ENCODE measurements at regions not wholly inside any gene's neighbourhood (a gene's known extent, or its start where the extent isn't known, plus 50 kb on each side); places are given as distances from the start of the nearest gene placed in this dataset.
"Not testable (repeated sequence)": the region's sequence is repeated elsewhere in the genome, so short reads cannot be mapped to it uniquely, and the experiment has no call there.

DNA sequence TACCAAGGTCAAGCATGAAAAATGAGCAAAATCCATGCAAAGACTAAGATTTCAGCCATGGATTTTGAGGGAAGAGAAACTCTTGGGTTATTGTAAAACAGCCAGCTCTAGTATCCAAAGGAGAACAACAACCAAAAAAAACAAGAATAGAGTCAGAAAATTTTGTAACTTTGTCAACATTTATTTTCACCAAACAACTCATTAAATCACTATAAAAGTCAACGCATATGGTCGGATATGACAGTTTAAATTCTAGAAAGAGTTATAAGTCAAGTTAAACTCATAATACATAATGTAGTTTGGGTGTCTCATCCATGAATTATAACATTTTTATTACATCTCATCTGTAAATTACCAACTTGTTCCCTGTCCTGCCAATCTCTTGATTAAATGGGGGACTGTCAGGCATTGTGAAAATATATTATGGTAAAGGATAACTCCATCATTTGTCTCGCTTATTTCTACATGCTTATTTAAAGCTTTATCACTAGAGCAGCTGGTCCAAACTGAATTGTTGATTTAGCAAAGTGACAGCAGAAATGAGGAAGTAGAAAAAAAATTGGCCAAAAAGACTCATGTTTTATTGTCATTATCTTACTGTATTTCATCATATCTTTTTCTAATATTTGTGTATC is 224.8 kb upstream of the NOCT start:
- no peak for DNase-seq

- no peak for DNase-seq
These were observed 225.8 kb upstream of the NOCT start for GRCh38 chr4:138789796-138790195.

- no peak for DNase-seq
These were observed 226.7 kb upstream of the NOCT start for GRCh38 chr4:138788857-138789256.

- no peak for DNase-seq
These were observed 227.3 kb upstream of the NOCT start for GRCh38 chr4:138788267-138788790.

GRCh38 chr4:138779761-138780160 is 235.8 kb upstream of the NOCT start:
- DNase-seq, result not testable (repeated sequence)

GRCh38 chr4:138775890-138776289 is 239.7 kb upstream of the NOCT start:
- DNase-seq, result no peak

- no peak for DNase-seq
These were observed 240.1 kb upstream of the NOCT start for GRCh38 chr4:138775489-138775888.

DNA sequence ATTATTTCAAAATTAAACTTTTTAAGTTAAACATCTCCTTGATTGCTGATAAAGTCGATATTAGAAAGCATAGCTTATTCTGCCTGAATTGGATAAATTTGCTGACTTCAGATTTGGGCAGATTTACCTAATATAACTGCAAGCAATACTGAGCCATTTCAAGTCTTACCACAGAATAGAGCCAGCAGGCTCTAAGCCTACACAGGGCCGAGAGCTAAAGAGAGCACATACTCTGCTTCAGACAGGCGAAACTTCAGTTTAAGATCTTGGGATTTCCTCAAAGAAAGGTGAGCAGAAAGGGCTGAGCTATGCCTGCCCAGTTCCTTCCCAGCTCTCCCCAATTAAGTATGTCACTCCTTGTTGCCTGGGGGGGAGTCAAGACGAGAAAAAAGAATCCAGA is 240.6 kb upstream of the NOCT start:
- no peak for DNase-seq

GRCh38 chr4:138774125-138774524 is 241.5 kb upstream of the NOCT start:
- not testable (repeated sequence) for DNase-seq

DNA sequence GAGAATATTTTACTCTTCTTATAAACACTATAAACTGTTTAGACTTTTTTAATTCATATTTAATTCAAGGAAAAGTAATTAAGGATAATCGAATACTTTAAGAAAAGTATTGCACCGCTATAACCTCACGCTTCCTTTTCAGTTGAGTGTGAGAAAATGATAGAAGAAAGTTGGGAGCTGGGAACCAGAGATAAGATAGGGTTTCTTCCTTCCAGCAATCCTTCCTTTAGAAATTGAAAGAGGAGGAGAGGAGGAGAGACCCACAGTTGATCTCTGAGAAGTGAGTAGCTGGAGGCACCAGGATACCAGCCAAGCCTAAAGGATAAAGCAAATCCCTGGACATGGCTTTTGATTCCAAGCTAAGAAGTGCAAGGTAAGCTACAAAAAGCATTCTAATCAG is 242.3 kb upstream of the NOCT start:
- no peak for DNase-seq

DNA sequence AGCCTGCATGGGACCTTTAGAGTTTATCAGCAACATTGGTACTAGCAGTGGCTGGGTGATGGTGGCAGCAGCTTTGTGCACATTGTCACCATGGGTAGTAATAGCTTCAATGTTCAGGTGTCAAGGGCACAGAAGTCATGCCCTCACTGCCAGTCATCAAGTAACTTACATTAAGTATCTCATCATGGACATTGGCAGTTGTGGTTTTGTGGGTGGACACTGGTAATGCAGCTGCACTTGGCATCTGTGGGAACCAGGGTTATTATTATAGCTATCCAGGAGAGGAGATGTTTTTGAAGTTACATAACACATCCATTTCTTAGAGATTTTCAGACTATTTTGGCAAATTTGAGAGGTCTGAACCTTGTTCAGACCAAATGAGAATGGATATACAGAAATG is 243.2 kb upstream of the NOCT start:
- DNase-seq, result no peak

- DNase-seq, result no peak
These were observed 244.8 kb upstream of the NOCT start for GRCh38 chr4:138770818-138771217.

GRCh38 chr4:138766332-138766731 is 249.2 kb upstream of the NOCT start:
- DNase-seq, result no peak

GRCh38 chr4:138765442-138765841 is 250.1 kb upstream of the NOCT start:
- DNase-seq, result no peak

GRCh38 chr4:138761638-138762220 is 253.9 kb upstream of the NOCT start:
- DNase-seq, result no peak

- DNase-seq, result no peak
These were observed 256.1 kb upstream of the NOCT start for GRCh38 chr4:138759554-138759902.

DNA sequence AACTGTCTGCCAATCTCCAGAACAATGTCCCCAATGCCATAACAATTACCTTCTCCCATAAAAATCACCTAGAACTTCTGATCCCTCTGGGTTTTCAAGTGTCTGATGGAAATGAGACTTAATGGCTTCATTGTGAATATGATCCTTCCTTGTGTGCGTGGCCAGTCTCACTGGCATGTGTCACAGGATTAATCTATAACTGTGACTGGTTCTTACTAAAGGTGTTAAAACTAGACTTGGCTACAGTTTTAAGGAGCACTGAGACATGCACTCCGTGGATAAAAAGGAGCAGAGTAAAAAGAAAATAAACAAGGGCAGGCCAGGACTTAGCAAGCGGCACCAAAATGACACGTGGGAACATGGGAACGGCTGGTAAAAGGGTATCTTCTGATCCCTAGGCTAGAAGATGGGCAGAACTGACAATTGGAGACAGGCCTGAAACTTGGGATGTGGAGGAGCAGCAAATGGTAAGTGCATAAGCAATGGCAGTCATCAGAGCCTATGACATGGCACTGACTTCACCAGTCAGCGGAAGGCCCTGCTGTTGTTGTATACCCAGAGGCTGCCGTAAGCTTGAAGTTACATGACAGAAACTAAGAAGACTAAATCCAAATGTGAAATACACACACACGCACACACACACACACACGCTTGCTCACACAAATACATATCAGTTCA is 256.6 kb upstream of the NOCT start:
- DNase-seq, result no peak

DNA sequence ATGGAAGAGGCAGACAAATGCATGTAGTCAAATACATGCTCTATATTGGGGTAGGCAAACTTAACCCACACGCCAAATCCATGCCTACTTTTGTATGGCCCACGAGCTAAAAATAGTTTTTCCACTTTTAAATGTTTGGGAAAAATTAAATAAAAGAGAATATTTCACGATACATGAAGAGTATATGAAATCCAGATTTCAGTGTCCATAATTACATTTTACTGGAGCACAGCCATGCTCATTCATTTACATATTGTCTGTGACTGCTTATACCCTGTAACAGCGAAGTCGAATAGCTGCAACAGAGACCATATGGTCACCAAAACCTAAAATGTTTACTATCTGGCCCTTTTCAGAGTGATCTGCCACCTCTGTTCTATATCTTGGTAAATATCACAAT is 257.4 kb upstream of the NOCT start:
- no peak for DNase-seq

GRCh38 chr4:138757432-138757831 is 258.1 kb upstream of the NOCT start:
- no peak for DNase-seq

DNA sequence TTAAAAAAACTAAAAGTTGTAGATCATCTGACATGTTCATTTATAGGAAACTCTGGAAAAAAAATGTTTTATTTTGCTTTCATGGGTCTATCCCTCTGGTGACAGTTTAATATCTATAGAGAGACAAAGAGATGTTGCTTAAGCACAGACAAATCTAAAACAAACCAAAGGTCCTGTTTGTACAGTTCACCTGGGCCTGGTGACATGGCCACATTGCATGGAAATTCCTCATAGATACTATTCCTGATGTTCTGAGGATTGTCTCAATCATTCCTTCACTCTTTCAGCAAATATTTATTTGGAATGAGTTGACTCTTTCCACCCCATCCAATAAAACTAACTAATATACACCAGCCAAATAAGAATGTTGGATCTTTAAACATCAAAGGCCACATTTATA is 259.1 kb upstream of the NOCT start:
- DNase-seq, result no peak

GRCh38 chr4:138751309-138751708 is 264.3 kb upstream of the NOCT start:
- no peak for DNase-seq

- no peak for DNase-seq
These were observed 266.3 kb upstream of the NOCT start for GRCh38 chr4:138749303-138749702.

DNA sequence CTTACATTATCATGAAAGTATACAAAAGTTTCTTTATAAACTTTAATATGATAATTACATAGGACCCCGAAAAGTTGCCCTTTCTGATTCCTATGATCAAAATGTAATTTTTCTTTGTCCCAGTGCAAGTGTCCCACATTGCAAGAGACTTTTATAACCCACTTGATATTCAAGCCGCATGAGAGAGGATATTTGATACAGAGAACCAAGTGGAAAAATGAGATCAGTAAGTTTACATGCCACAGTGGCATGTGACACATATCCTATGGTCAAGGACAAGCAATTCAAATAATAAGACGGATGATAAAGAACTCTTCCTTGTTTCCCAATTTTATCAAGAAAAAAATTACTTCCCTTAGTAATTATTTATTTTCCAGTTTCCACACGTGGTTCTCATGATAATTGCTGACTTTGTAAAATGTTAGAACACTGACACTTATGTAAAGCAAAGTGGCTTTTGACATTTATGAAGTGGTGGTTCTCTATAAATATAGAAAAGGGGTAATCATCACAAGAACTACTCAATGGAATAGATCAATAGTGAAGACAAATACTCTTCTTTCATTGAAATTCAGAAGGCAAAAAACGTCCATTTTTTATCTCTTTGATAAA is 273.7 kb upstream of the NOCT start:
- DNase-seq, result no peak
